Common myeloid progenitor, CD34-positive (primary cell): ENCODE measurements at regions not wholly inside any gene's neighbourhood (a gene's known extent, or its start where the extent isn't known, plus 50 kb on each side); places are given as distances from the start of the nearest gene placed in this dataset.

ENCODE experiments used
- CTCF ChIA-PET: fragments of 350-600 bp; sonication (Branson Sonifier 250); formaldehyde crosslinking; loops from one replicate; lab custom pipeline; 2021; ENCODE audit warnings: antibody characterized with exemption; lab: Charles Lee
- POLR2A ChIA-PET: fragments of 350-600 bp; sonication (Branson Sonifier 250); formaldehyde crosslinking; loops from one replicate; lab custom pipeline; 2021; ENCODE audit warnings: antibody characterized with exemption; lab: Charles Lee
- DNase-seq, 3 donors: peaks; one replicate each; pipeline versions ENCODE4 v3.0.0 to v3.0.0-alpha.2; 2013
- H3K27ac ChIP-seq, 2 experiments: 1 replicate in 1 of 2; 2 replicates in 1 of 2; pipeline ENCODE4 v1.7.0; 2013; ENCODE audit warnings: inconsistent platforms in 2 of 2, low read length in 2 of 2, mild to moderate bottlenecking in 2 of 2, low read depth in 1 of 2, moderate library complexity in 1 of 2; ENCODE audit not compliant: severe bottlenecking in 2 of 2, insufficient read depth in 1 of 2, poor library complexity in 1 of 2
- H3K27me3 ChIP-seq, 5 experiments: replicated peaks in 2 of 5; 1 replicate in 3 of 5; 2 replicates in 2 of 5; pipeline versions ENCODE4 v1.6.1 to v1.7.0; 2013; ENCODE audit warnings: low read length in 4 of 5, mild to moderate bottlenecking in 2 of 5, moderate library complexity in 2 of 5, inconsistent platforms in 1 of 5; ENCODE audit not compliant: insufficient read depth in 5 of 5, control insufficient read depth in 4 of 5
- H3K36me3 ChIP-seq, 4 experiments: 1 replicate in 2 of 4; 2 replicates in 2 of 4; pipeline versions ENCODE4 v1.6.1 to v1.7.0; 2013; ENCODE audit warnings: low read length in 3 of 4, control low read depth in 1 of 4, mild to moderate bottlenecking in 1 of 4; ENCODE audit not compliant: control insufficient read depth in 4 of 4, insufficient read depth in 4 of 4
- H3K4me1 ChIP-seq, 4 experiments: 1 replicate in 3 of 4; 2 replicates in 1 of 4; pipeline versions ENCODE4 v1.6.1 to v1.7.1; 2013; ENCODE audit warnings: low read length in 3 of 4, mild to moderate bottlenecking in 3 of 4, control low read depth in 1 of 4, inconsistent platforms in 1 of 4, moderate library complexity in 1 of 4; ENCODE audit not compliant: control insufficient read depth in 4 of 4, insufficient read depth in 4 of 4; ENCODE audit errors: control extremely low read depth in 1 of 4
- H3K4me3 ChIP-seq, 7 experiments: 1 replicate in 4 of 7; 2 replicates in 3 of 7; pipeline versions ENCODE4 v1.5.1 to v1.7.0; 2013; ENCODE audit warnings: mild to moderate bottlenecking in 7 of 7, low read length in 6 of 7, moderate library complexity in 6 of 7, inconsistent platforms in 2 of 7, low read depth in 2 of 7, control low read depth in 1 of 7; ENCODE audit not compliant: insufficient read depth in 4 of 7, control insufficient read depth in 1 of 7; ENCODE audit errors: extremely low read depth in 1 of 7
- H3K9me3 ChIP-seq, 5 experiments: 1 replicate in 4 of 5; 2 replicates in 1 of 5; pipeline versions ENCODE4 v1.6.1 to v1.7.1; 2013; ENCODE audit warnings: low read length in 4 of 5, mild to moderate bottlenecking in 2 of 5, inconsistent platforms in 1 of 5, low read depth in 1 of 5, moderate library complexity in 1 of 5; ENCODE audit not compliant: control insufficient read depth in 4 of 5, insufficient read depth in 2 of 5; ENCODE audit errors: control extremely low read depth in 1 of 5
- WGBS: methylation state at CpG from one replicate; pipeline ENCODE4 v1.1.5; 2013; ENCODE audit not compliant: insufficient coverage; 5-methylcytosine and 5-hydroxymethylcytosine counted together

DNA sequence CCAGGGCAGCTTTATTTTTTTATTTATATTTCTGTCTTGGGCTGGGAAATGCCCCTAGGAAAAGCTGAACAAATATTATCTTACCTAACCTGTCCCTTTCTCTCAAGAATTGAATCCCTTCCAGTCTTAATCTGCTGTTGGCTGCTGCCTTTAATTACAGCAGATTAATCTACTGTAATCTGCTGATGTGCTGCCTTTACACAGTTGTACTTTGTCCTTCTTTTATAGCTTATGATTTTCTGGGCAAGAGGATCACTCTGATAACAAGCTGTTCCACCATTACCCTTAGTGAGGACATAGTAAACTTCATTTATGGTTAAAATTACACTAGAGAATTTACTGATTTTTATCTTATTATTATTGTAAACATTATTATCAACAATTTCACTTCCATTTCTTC, 234.5 kb upstream of the MAN1A1 start:
- DNase-seq = no peak
- Histone ChIP-seq H3K4me1 (peaks cover 0 to 3% (median 0%) of the 10 kb centered on the region in 4 experiments), H3K27me3 (no peaks in the 10 kb centered on the region), H3K27ac (no peak overlapping the region), H3K9me3 (peaks cover 0 to 5% (median 0%) of the 10 kb centered on the region in 5 experiments), H3K4me3 (no peak overlapping the region), H3K36me3 (no peaks in the 10 kb centered on the region)
- POLR2A ChIA-PET = no interaction called here
- CTCF ChIA-PET = no interaction called here

DNA sequence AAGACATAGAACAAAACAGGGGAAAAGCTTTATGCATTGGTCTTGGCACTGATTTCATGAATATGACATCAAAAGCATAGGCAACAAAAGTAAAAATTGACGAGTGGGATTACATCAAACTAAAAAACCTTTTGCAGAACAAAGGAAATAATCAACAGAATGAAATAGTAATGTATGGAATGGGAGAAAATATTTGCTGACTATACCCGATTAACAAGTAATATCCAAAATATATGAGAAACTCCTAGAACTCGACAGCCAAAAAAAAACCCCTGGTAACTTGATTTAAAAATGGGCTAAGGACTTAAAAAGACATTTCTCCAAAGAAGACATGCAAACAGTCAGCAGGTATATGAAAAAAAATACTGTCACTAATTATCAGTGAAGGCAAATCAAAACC, 231.7 kb upstream of the MAN1A1 start:
- Histone ChIP-seq H3K9me3 (peaks cover 0 to 15% (median 1%) of the 10 kb centered on the region in 5 experiments), H3K27me3 (no peaks in the 10 kb centered on the region), H3K36me3 (no peaks in the 10 kb centered on the region), H3K4me1 (no peaks in the 10 kb centered on the region), H3K27ac (no peak overlapping the region), H3K4me3 (no peak overlapping the region)
- POLR2A ChIA-PET = no interaction called here
- CTCF ChIA-PET = no interaction called here
- no peak for DNase-seq
- no CpG with 5 or more reads among the region's 3 CpGs for WGBS

DNA sequence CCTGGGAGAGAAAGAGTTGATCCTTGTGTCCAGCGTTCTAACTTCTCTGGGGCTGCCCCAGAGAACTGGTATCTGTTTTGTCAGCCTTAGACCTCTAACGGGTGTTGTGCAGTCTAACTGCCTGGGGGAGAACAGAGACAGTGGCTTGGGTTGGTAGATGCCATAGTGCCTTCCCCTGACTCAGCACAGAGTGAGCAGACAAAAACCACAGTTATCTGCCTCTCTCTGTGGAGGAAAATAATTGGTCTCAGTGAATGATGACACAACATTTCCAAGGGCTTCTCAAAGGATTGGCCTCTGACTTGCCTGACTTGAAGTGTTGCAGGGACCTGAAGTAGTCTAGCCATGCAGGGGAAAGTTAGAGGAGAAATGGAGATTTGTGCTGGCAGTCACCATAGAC, 226.2 kb upstream of the MAN1A1 start:
- Histone ChIP-seq H3K27me3 (no peaks in the 10 kb centered on the region), H3K27ac (no peak overlapping the region), H3K4me1 (no peaks in the 10 kb centered on the region), H3K4me3 (no peak overlapping the region), H3K9me3 (peaks cover 3 to 26% (median 4%) of the 10 kb centered on the region in 5 experiments), H3K36me3 (no peaks in the 10 kb centered on the region)
- CTCF ChIA-PET = no interaction called here
- POLR2A ChIA-PET = no interaction called here
- 100% methylated on average over 2 of the region's 2 CpGs for WGBS
- no peak for DNase-seq

DNA sequence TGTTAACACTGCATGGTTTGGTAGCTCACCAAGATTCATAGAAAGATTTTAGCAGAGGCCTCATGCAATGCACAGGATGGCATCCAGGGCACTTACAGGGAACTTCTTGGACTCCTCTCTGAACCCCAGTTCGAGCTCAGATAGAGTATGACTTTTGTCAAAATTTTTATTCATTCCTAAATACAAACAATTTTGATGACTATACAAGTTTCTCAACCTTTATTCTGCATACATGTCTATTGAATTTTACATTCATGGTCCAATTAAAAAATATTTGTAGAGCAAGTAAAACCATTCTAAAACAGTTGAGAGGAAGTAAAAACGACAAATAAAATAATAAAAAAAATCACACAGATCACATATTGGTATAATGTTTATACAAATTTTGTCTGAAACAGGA, 219.0 kb upstream of the MAN1A1 start:
- Histone ChIP-seq H3K36me3 (no peaks in the 10 kb centered on the region), H3K4me3 (no peak overlapping the region), H3K9me3 (peaks cover 0 to 2% (median 0%) of the 10 kb centered on the region in 5 experiments), H3K4me1 (no peaks in the 10 kb centered on the region), H3K27me3 (no peaks in the 10 kb centered on the region), H3K27ac (no peak overlapping the region)
- DNase-seq = no peak
- CTCF ChIA-PET = no interaction called here
- WGBS = 100% methylated on average over 1 of the region's 2 CpGs
- POLR2A ChIA-PET = no interaction called here

DNA sequence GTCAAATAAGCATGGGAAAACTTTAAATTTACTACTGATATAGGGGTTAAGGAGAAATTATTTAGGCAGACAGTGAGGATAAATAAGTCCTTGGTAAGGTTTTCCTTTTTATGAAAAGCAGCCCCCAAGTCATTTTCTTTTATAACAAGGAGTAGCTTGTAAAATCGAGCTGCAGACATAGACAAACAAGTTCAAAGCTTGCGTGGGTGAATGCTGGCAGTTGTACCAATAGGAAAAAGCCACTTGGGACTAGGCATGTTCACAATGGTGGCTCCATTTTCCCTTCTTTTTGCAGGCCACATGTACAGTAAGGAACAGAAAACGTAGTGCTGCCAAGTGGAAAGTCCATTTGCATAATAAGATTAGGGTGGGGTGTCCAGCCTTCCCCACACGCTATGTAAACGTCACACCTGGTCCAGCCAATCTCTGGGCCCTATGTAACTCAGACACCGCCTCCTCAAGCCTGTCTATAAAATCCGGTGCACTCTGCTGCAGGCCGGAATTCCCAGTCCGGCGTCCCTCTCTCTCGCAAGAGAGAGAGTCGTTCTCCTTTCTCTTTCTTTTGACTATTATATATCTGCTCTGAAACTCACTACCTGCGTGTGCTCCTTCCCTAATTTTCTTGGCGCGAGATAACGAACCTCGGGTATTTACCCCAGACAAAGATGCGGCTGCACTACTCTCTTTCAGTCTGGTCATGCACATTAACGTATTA, 217.1 kb upstream of the MAN1A1 start:
- WGBS = over 99% methylated on average over 16 of the region's 19 CpGs
- DNase-seq = no peak
- POLR2A ChIA-PET = no interaction called here
- CTCF ChIA-PET = no interaction called here
- peaks cover 0 to 1% (median 0%) of the 10 kb centered on the region in 5 experiments for H3K9me3 ChIP-seq
- H3K27ac ChIP-seq = no peak overlapping the region
- H3K4me3 ChIP-seq = no peak overlapping the region
- no peaks in the 10 kb centered on the region for H3K36me3 ChIP-seq
- no peaks in the 10 kb centered on the region for H3K27me3 ChIP-seq
- H3K4me1 ChIP-seq = no peaks in the 10 kb centered on the region

DNA sequence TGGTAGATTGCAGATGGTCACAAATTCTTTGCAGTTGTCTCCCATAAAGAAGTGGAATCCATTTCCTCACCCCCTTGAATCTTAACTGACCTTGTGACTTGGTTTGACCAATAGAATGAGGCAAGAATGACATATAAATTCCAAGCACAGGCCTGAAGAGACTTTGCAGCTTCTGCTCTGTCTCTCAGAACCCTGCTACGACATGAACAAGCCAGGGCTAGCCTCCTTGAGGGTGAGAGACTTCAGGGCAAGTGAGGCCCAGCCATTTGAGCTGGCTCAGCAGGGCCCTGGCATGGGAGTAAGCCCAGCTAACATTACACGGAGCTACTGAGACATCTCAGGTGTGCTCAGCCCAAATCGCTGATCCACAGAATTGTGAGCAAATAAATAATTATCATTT, 216.3 kb upstream of the MAN1A1 start:
- DNase-seq = no peak
- no peaks in the 10 kb centered on the region for H3K9me3 ChIP-seq
- POLR2A ChIA-PET = no interaction called here
- H3K27me3 ChIP-seq = no peaks in the 10 kb centered on the region
- no peak overlapping the region for H3K4me3 ChIP-seq
- no peaks in the 10 kb centered on the region for H3K4me1 ChIP-seq
- WGBS = 92% methylated on average over 1 of the region's 3 CpGs
- CTCF ChIA-PET = no interaction called here
- H3K36me3 ChIP-seq = no peaks in the 10 kb centered on the region
- no peak overlapping the region for H3K27ac ChIP-seq

DNA sequence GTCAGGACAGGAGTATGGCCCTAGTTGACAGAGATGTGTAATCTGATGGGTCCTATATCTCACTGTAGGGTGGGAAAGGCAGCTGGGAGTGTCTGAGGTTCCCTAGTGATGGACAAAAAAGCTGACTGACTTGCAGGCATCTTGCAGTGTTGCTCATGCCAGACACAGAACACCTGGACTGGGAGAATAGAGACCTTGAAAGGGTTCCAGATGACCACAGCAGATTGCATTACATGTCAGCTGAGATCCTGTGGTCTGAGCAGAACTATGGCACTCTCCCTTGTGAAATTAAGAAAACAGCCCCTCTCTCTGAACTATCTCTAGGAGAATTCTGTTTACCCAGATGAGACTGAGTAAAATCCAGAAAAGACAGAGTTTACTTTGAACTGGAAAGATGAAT, 212.6 kb upstream of the MAN1A1 start:
- Histone ChIP-seq H3K27ac (no peak overlapping the region), H3K27me3 (no peaks in the 10 kb centered on the region), H3K4me3 (no peak overlapping the region), H3K9me3 (no peaks in the 10 kb centered on the region), H3K36me3 (no peaks in the 10 kb centered on the region), H3K4me1 (peaks cover 0 to 3% (median under 1%) of the 10 kb centered on the region in 4 experiments)
- no peak for DNase-seq
- CTCF ChIA-PET = no interaction called here
- POLR2A ChIA-PET = no interaction called here
